Activated CD8-positive, alpha-beta T cell treated with anti-CD3 and anti-CD28 coated beads for 36 hours (primary cell): ENCODE measurements at regions not wholly inside any gene's neighbourhood (a gene's known extent, or its start where the extent isn't known, plus 50 kb on each side); places are given as distances from the start of the nearest gene placed in this dataset.

Source experiments
- ATAC-seq: fragments of 200-7000 bp; cut with Tn5 transposase; one replicate; pipeline ENCODE4 v1.10.0; 2021; ENCODE audit warnings: mild to moderate bottlenecking, moderate library complexity
- CTCF ChIA-PET: fragments of 350-600 bp; sonication (Branson Sonifier 250); formaldehyde crosslinking; loops from one replicate; lab custom pipeline; 2021; ENCODE audit warnings: antibody characterized with exemption; lab: Charles Lee
- POLR2A ChIA-PET: fragments of 350-600 bp; sonication (Branson Sonifier 250); formaldehyde crosslinking; loops from one replicate; lab custom pipeline; 2021; ENCODE audit warnings: antibody characterized with exemption; lab: Charles Lee
- DNase-seq: peaks from one replicate; pipeline ENCODE4 v3.0.0-alpha.2; 2020
- H3K27ac Mint-ChIP-seq: one replicate; pipeline ENCODE4 v1.8.0; 2021; ENCODE audit warnings: mild to moderate bottlenecking, mixed read lengths
- H3K27me3 Mint-ChIP-seq: one replicate; pipeline ENCODE4 v1.8.0; 2021; ENCODE audit warnings: mixed read lengths
- H3K36me3 Mint-ChIP-seq: one replicate; pipeline ENCODE4 v1.8.0; 2021; ENCODE audit warnings: low read depth, mixed read lengths
- H3K4me1 Mint-ChIP-seq: one replicate; pipeline ENCODE4 v1.8.0; 2021; ENCODE audit warnings: low read depth, mixed read lengths
- H3K4me3 Mint-ChIP-seq: one replicate; pipeline ENCODE4 v1.8.0; 2021; ENCODE audit warnings: mild to moderate bottlenecking, moderate library complexity, mixed read lengths
- H3K9me3 Mint-ChIP-seq: one replicate; pipeline ENCODE4 v1.8.0; 2021; ENCODE audit warnings: mixed read lengths
- CTCF ChIP-seq: fragments of 200-600 bp; IDR thresholded peaks from one replicate; pipeline ENCODE4 v1.8.0; 2022; ENCODE audit warnings: antibody characterized with exemption, mild to moderate bottlenecking
- intact Hi-C: fragments of 100-400 bp; cut with micrococcal nuclease; formaldehyde crosslinking; loops from one replicate; pipeline ENCODE4 v1.10.0; 2022

DNA sequence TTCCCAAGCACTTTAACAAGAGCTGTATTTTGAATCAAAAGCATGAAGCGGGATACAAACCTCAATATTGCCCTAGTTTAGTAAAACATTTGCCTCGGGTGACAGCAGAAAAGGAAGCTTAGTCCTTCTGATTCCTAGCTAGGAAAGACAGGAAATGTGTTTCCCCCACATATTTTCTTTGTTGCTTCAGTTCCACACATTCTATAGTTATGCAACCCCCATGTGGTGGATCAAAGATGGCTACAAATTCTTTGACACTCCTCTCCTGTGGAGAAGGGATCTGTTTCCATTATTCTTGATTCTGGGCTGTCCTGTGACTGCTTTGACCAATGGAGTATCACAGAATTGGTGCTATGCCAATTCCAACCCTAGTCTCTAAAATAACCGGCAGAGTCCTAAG, 89.1 kb upstream of the SLC30A5 start:
- no peak for TF ChIP-seq CTCF
- H3K27me3 Mint-ChIP-seq, result peaks cover 12% of the 10 kb centered on the region
- ATAC-seq (no peak), DNase-seq (no peak)
- H3K4me3 Mint-ChIP-seq, result no peak overlapping the region
- ChIA-PET CTCF (interaction anchor here (1.6 kb wide), 1 partner anchor 20 kb away, joined by 3 read pairs; no protein-coding TSS in a partner anchor), POLR2A (no interaction called here)
- H3K27ac Mint-ChIP-seq, result no peak overlapping the region
- no peaks in the 10 kb centered on the region for H3K36me3 Mint-ChIP-seq
- H3K9me3 Mint-ChIP-seq, result no peaks in the 10 kb centered on the region
- no peaks in the 10 kb centered on the region for H3K4me1 Mint-ChIP-seq
- intact Hi-C loops, result loop anchor here (5.0 kb wide), 1 partner anchor 717 kb away; no protein-coding TSS in a partner anchor

DNA sequence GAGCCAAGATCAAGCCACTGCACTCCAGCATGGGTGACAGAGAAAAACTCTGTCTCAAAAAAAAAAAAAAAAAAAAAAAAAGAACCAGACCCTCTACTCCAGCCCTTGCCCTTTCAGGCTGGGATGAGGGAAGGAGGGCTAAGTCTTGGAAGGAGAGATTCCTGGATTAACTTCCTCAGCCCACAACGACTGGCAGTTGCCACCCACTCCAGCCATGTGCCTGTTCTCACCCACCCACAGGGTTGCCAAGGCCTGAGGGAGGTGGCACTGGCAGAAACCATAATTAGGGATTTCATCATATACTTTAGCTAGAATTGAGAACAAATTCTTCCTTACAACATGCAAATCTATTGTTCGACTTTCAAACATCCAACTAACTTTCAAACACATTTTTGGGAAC, 87.8 kb upstream of the SLC30A5 start:
- no peak for TF ChIP-seq CTCF
- DNase-seq (no peak), ATAC-seq (no peak)
- intact Hi-C loops, result loop anchor here (5.0 kb wide), 1 partner anchor 719 kb away; no protein-coding TSS in a partner anchor
- Mint-ChIP-seq H3K4me3 (no peak overlapping the region), H3K36me3 (no peaks in the 10 kb centered on the region), H3K9me3 (no peaks in the 10 kb centered on the region), H3K4me1 (no peaks in the 10 kb centered on the region), H3K27ac (no peak overlapping the region), H3K27me3 (peaks cover 15% of the 10 kb centered on the region)
- ChIA-PET CTCF (interaction anchor here (1.1 to 1.8 kb wide), 4 partner anchors 17 to 719 kb away, joined by 3 to 5 read pairs (median 3); no protein-coding TSS in a partner anchor), POLR2A (no interaction called here)

- Mint-ChIP-seq H3K36me3 (no peaks in the 10 kb centered on the region), H3K9me3 (no peaks in the 10 kb centered on the region), H3K4me3 (no peak overlapping the region), H3K27me3 (peaks cover 15% of the 10 kb centered on the region), H3K27ac (no peak overlapping the region), H3K4me1 (no peaks in the 10 kb centered on the region)
- ChIA-PET CTCF (interaction anchor here (1.0 to 2.0 kb wide), 8 partner anchors 11 to 1760 kb away, joined by 3 to 8 read pairs (median 4); no protein-coding TSS in a partner anchor), POLR2A (no interaction called here)
- ATAC-seq (no peak), DNase-seq (no peak)
- intact Hi-C loops, result loop anchor here (5.0 kb wide), 1 partner anchor 720 kb away; no protein-coding TSS in a partner anchor
- TF ChIP-seq CTCF, result no peak
These were observed 86.7 kb upstream of the SLC30A5 start for GRCh38 chr5:69007163-69007562.

- Mint-ChIP-seq H3K36me3 (no peaks in the 10 kb centered on the region), H3K4me3 (no peak overlapping the region), H3K27me3 (peaks cover 15% of the 10 kb centered on the region), H3K27ac (no peak overlapping the region), H3K4me1 (no peaks in the 10 kb centered on the region), H3K9me3 (no peaks in the 10 kb centered on the region)
- DNase-seq, result peak; percentile 87
- intact Hi-C loops, result loop anchor here (5.0 kb wide), 1 partner anchor 721 kb away; no protein-coding TSS in a partner anchor
- ChIA-PET POLR2A (no interaction called here), CTCF (interaction anchor here (1.0 to 2.0 kb wide), 7 partner anchors 10 to 1761 kb away, joined by 3 to 8 read pairs (median 5); no protein-coding TSS in a partner anchor)
- peak; percentile 94 for ATAC-seq
- TF ChIP-seq CTCF, result peak; percentile 88
These were observed 86.0 kb upstream of the SLC30A5 start for GRCh38 chr5:69007726-69008368.

GRCh38 chr5:69010476-69010875, 83.3 kb upstream of the SLC30A5 start:
- Mint-ChIP-seq H3K4me3 (no peak overlapping the region), H3K27me3 (peaks cover 14% of the 10 kb centered on the region), H3K27ac (no peak overlapping the region), H3K36me3 (no peaks in the 10 kb centered on the region), H3K9me3 (no peaks in the 10 kb centered on the region), H3K4me1 (no peaks in the 10 kb centered on the region)
- ATAC-seq (no peak), DNase-seq (no peak)
- no peak for TF ChIP-seq CTCF
- CTCF ChIA-PET, result no interaction called here
- POLR2A ChIA-PET, result no interaction called here
- intact Hi-C loops, result no loop called here
